MM.1S (cell line): ENCODE measurements at regions not wholly inside any gene's neighbourhood (a gene's known extent, or its start where the extent isn't known, plus 50 kb on each side); places are given as distances from the start of the nearest gene placed in this dataset.

ENCODE experiments used
- DNase-seq: peaks from one replicate; pipeline ENCODE4 v3.0.0-alpha.2; 2015
- H2AFZ ChIP-seq: fragments of 300-600 bp; sonication (generic); 2 replicates; pipeline ENCODE4 v1.6.0; 2016; ENCODE audit warnings: antibody characterized with exemption, low read length
- H3F3A ChIP-seq: fragments of 300-600 bp; sonication (generic); 2 replicates; pipeline ENCODE4 v1.6.1; 2016; ENCODE audit warnings: mild to moderate bottlenecking, antibody characterized with exemption, low read length, moderate library complexity, mixed read lengths; ENCODE audit not compliant: insufficient read depth
- H3K27ac ChIP-seq: fragments of 300-600 bp; sonication (generic); 2 replicates; pipeline ENCODE4 v1.5.1; 2016; ENCODE audit warnings: mild to moderate bottlenecking, low read length
- H3K27me3 ChIP-seq: fragments of 300-600 bp; sonication (generic); replicated peaks from 2 replicates; pipeline ENCODE4 v1.6.0; 2016; ENCODE audit warnings: low read length; ENCODE audit not compliant: insufficient read depth
- H3K36me3 ChIP-seq: fragments of 300-600 bp; sonication (generic); replicated peaks from 2 replicates; pipeline ENCODE4 v1.6.1; 2016; ENCODE audit warnings: mild to moderate bottlenecking, low read length, mixed read lengths; ENCODE audit not compliant: insufficient read depth
- H3K4me1 ChIP-seq: fragments of 300-600 bp; sonication (generic); 2 replicates; pipeline ENCODE4 v1.6.1; 2016; ENCODE audit warnings: low read length, mixed read lengths
- H3K4me2 ChIP-seq: fragments of 300-600 bp; sonication (generic); 2 replicates; pipeline ENCODE4 v1.6.0; 2016; ENCODE audit warnings: low read depth, low read length
- H3K4me3 ChIP-seq: fragments of 300-600 bp; sonication (generic); 2 replicates; pipeline ENCODE4 v1.5.1; 2016; ENCODE audit warnings: low read length, mixed read lengths
- H3K79me2 ChIP-seq: fragments of 300-600 bp; sonication (generic); 2 replicates; pipeline ENCODE4 v1.6.1; 2016; ENCODE audit warnings: mixed run types, low read length, mixed read lengths
- H3K9ac ChIP-seq: fragments of 300-600 bp; sonication (generic); 2 replicates; pipeline ENCODE4 v1.6.1; 2016; ENCODE audit warnings: low read length, mixed read lengths
- H3K9me2 ChIP-seq: fragments of 300-600 bp; sonication (generic); replicated peaks from 2 replicates; pipeline ENCODE4 v1.6.1; 2016; ENCODE audit warnings: mild to moderate bottlenecking, low read length, mixed read lengths; ENCODE audit not compliant: insufficient read depth
- H3K9me3 ChIP-seq: fragments of 300-600 bp; sonication (generic); replicated peaks from 2 replicates; pipeline ENCODE4 v1.6.1; 2016; ENCODE audit warnings: mild to moderate bottlenecking, low read length, mixed read lengths; ENCODE audit not compliant: insufficient read depth
- H4K20me1 ChIP-seq: fragments of 300-600 bp; sonication (generic); 2 replicates; pipeline ENCODE4 v1.6.1; 2016; ENCODE audit warnings: mild to moderate bottlenecking, low read length, moderate library complexity, mixed read lengths; ENCODE audit not compliant: insufficient read depth
- CTCF ChIP-seq: fragments of 300-600 bp; sonication (generic); IDR thresholded peaks from 2 replicates; pipeline ENCODE4 v1.5.1; 2016; ENCODE audit warnings: antibody characterized with exemption, low read length, mixed read lengths
- EZH2 ChIP-seq: fragments of 300-600 bp; sonication (generic); optimal IDR thresholded peaks from 2 replicates; pipeline ENCODE3; 2017; ENCODE audit warnings: low read depth, mild to moderate bottlenecking, antibody characterized with exemption, low read length, mixed read lengths
- EZH2phosphoT487 ChIP-seq: fragments of 300-600 bp; sonication (generic); IDR thresholded peaks from 2 replicates; pipeline ENCODE4 v1.6.1; 2018; ENCODE audit warnings: antibody characterized with exemption, low read length

- Histone ChIP-seq H2AFZ (no peak overlapping the region), H3K27me3 (no peaks in the 10 kb centered on the region), H3K36me3 (no peaks in the 10 kb centered on the region), H3K4me1 (no peaks in the 10 kb centered on the region), H3K27ac (no peak overlapping the region), H3K9me2 (no peaks in the 10 kb centered on the region), H3K4me2 (no peak overlapping the region), H3K4me3 (no peak overlapping the region), H3K9ac (no peak overlapping the region), H3F3A (no peaks in the 10 kb centered on the region), H3K79me2 (no peaks in the 10 kb centered on the region), H4K20me1 (no peaks in the 10 kb centered on the region), H3K9me3 (no peaks in the 10 kb centered on the region)
- no peak for DNase-seq
- TF ChIP-seq CTCF: no peak
These were observed 119.5 kb upstream of the TCF21 start for GRCh38 chr6:133769463-133769862.

- Histone ChIP-seq H3K9me3 (no peaks in the 10 kb centered on the region), H3F3A (no peaks in the 10 kb centered on the region), H3K4me2 (no peak overlapping the region), H3K4me1 (no peaks in the 10 kb centered on the region), H3K4me3 (no peak overlapping the region), H2AFZ (no peak overlapping the region), H4K20me1 (no peaks in the 10 kb centered on the region), H3K27ac (no peak overlapping the region), H3K36me3 (no peaks in the 10 kb centered on the region), H3K9ac (no peak overlapping the region), H3K79me2 (no peaks in the 10 kb centered on the region), H3K9me2 (no peaks in the 10 kb centered on the region), H3K27me3 (no peaks in the 10 kb centered on the region)
- no peak for TF ChIP-seq EZH2
- DNase-seq: no peak
These were observed 116.3 kb upstream of the TCF21 start for GRCh38 chr6:133772567-133772966.

- H3K9ac ChIP-seq: no peak overlapping the region
- H4K20me1 ChIP-seq: no peaks in the 10 kb centered on the region
- TF ChIP-seq EZH2phosphoT487 (no peak), CTCF (no peak), EZH2 (no peak)
These were observed 115.1 kb upstream of the TCF21 start for GRCh38 chr6:133773776-133774175.

GRCh38 chr6:133774356-133774755 lies 114.6 kb upstream of the TCF21 start:
- Histone ChIP-seq H2AFZ (no peak overlapping the region), H3K4me2 (no peak overlapping the region), H3K36me3 (no peaks in the 10 kb centered on the region), H3K9me3 (no peaks in the 10 kb centered on the region), H3K27me3 (no peaks in the 10 kb centered on the region), H3K79me2 (no peaks in the 10 kb centered on the region), H3K27ac (no peak overlapping the region), H3K4me3 (no peak overlapping the region), H3K4me1 (no peaks in the 10 kb centered on the region), H4K20me1 (no peaks in the 10 kb centered on the region), H3K9ac (no peak overlapping the region), H3F3A (no peaks in the 10 kb centered on the region), H3K9me2 (no peaks in the 10 kb centered on the region)
- TF ChIP-seq EZH2 (no peak), CTCF (no peak), EZH2phosphoT487 (no peak)
- DNase-seq: no peak

More at GRCh38 chr6:133773776-133774175, 115.1 kb upstream of the TCF21 start:
- Histone ChIP-seq H3F3A (no peaks in the 10 kb centered on the region), H3K36me3 (no peaks in the 10 kb centered on the region), H3K4me2 (no peak overlapping the region), H3K27me3 (no peaks in the 10 kb centered on the region), H3K4me3 (no peak overlapping the region), H3K9me3 (no peaks in the 10 kb centered on the region), H3K79me2 (no peaks in the 10 kb centered on the region), H3K4me1 (no peaks in the 10 kb centered on the region), H2AFZ (no peak overlapping the region), H3K9me2 (no peaks in the 10 kb centered on the region), H3K27ac (no peak overlapping the region)
- no peak for DNase-seq
